ENCODE measurements at regions not wholly inside any gene's neighbourhood (a gene's known extent, or its start where the extent isn't known, plus 50 kb on each side); places are given as distances from the start of the nearest gene placed in this dataset.

DNA sequence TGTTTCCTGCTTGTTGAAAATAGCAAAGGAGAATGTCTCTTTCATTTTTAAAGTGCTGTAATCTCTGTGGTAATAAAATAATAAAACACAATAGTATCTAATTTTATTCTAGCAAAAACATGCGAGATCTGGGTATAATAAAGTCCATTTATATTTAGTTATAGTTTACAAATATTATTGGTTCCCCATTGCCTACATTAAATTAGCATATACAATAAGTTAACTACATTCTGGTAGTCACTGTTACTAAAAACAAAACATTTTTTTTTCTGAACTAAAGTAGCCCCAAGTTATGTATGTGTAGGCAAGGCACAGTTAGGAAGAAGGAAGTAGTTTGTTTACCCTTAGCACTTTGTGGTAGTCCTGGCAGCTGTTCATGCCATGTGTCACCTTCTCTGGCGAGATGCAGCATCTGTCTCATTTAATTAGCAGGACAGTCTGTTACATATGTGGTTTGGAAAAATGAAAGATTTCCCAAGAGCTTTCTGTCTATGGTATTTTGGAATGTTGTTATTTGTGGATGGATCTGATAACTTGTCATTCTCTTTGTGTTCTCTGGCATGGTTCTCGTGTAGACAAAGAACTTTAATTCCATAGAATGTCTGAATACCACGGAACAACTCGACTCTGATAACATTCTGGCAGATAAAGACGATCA lies 231.3 kb upstream of the PITX2 start (continued):
- TF ChIP-seq FOXK2 (IDR thresholded peaks at IDR 0.05) (no peak), IRF4 (IDR thresholded peaks at IDR 0.05; ENCODE audit: low read depth, low read length) (no peak), KDM1A (IDR thresholded peaks at IDR 0.05; ENCODE audit: borderline replicate concordance) (no peak), POU2F2 (IDR thresholded peaks at IDR 0.05; ENCODE audit: borderline replicate concordance, low read depth, low read length) (no peak)

DNA sequence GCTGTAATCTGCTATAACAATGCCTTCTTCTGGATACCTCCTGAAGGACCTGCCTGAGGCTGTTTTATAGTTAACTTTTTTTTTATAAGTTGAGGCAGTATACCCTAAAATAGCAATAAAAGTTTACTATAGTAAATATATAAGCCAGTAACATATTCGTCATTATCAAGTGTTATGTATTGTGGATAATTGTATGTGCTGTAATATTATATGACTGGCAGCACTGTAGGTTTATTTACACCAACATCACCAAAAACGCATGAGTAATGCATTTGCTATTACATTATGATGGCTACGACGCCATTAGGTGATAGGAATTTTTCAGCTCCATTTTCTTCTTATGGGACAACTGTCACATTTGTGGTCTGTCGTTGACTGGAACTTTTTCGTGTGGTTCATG lies 237.2 kb upstream of the PITX2 start:
- WGBS (ENCODE audit: insufficient coverage, insufficient replicate concordance, low lambda C conversion rate, missing lambda C conversion rate) = 17% methylated on average over 6 of the region's 6 CpGs
- BruUV-seq (replicated peaks) = no TSS peak
- H3K27ac ChIP-seq (ENCODE audit: control insufficient read depth, insufficient read depth) = no peak overlapping the region
- H3K9me3 ChIP-seq (replicated peaks; ENCODE audit: control insufficient read depth, insufficient read depth, low read length) = no peaks in the 10 kb centered on the region
- no peaks in the 10 kb centered on the region for H3K79me2 ChIP-seq (ENCODE audit: control insufficient read depth, insufficient read depth, low read length)
- POLR2A ChIA-PET = no interaction called here
- H3K36me3 ChIP-seq (ENCODE audit: control insufficient read depth in 2 of 2, insufficient read depth in 2 of 2, low read length in 1 of 2) = no peaks in the 10 kb centered on the region
- no peak overlapping the region for H3K4me3 ChIP-seq
- CTCF ChIA-PET = no interaction called here
- DNase-seq (ENCODE audit: low read depth, low spot score) (no peak), ATAC-seq (no peak), FAIRE-seq (no peak)
- RAD21 ChIA-PET (ENCODE audit: unreplicated experiment) = no interaction called here
- no peak overlapping the region for H3K4me2 ChIP-seq (ENCODE audit: control insufficient read depth, insufficient read depth)
- no peak for TF ChIP-seq RAD21 (IDR thresholded peaks at IDR 0.05; ENCODE audit: insufficient read depth, low read depth, low read length)
- TF ChIP-seq KLF5 (IDR thresholded peaks at IDR 0.05; ENCODE audit: partially characterized antibody) = no peak
- TF ChIP-seq IRF4 (IDR thresholded peaks at IDR 0.05; ENCODE audit: low read depth, low read length) = no peak
- no peak for TF ChIP-seq ZNF622 (IDR thresholded peaks at IDR 0.05)
- no peak for TF ChIP-seq RELB (IDR thresholded peaks at IDR 0.05; ENCODE audit: low read depth)
- TF ChIP-seq POLR2A (IDR thresholded peaks at IDR 0.05; ENCODE audit: low read depth, low read length) = no peak
- no peak for TF ChIP-seq YY1 (IDR thresholded peaks at IDR 0.05; ENCODE audit: low read depth, low read length)
- no peak for TF ChIP-seq SIX5 (IDR thresholded peaks at IDR 0.05; ENCODE audit: low read depth, low read length, severe bottlenecking)
- no peak for TF ChIP-seq LARP7 (IDR thresholded peaks at IDR 0.05)
- TF ChIP-seq CHD4 (IDR thresholded peaks at IDR 0.05) = no peak
- no peak for TF ChIP-seq POU2F2 (IDR thresholded peaks at IDR 0.05; ENCODE audit: borderline replicate concordance, low read depth, low read length)
- TF ChIP-seq BHLHE40 (IDR thresholded peaks at IDR 0.05; ENCODE audit: borderline replicate concordance in 1 of 2, low read depth in 2 of 2, low read length in 1 of 2) = no peak
- TF ChIP-seq, protein P1, sequence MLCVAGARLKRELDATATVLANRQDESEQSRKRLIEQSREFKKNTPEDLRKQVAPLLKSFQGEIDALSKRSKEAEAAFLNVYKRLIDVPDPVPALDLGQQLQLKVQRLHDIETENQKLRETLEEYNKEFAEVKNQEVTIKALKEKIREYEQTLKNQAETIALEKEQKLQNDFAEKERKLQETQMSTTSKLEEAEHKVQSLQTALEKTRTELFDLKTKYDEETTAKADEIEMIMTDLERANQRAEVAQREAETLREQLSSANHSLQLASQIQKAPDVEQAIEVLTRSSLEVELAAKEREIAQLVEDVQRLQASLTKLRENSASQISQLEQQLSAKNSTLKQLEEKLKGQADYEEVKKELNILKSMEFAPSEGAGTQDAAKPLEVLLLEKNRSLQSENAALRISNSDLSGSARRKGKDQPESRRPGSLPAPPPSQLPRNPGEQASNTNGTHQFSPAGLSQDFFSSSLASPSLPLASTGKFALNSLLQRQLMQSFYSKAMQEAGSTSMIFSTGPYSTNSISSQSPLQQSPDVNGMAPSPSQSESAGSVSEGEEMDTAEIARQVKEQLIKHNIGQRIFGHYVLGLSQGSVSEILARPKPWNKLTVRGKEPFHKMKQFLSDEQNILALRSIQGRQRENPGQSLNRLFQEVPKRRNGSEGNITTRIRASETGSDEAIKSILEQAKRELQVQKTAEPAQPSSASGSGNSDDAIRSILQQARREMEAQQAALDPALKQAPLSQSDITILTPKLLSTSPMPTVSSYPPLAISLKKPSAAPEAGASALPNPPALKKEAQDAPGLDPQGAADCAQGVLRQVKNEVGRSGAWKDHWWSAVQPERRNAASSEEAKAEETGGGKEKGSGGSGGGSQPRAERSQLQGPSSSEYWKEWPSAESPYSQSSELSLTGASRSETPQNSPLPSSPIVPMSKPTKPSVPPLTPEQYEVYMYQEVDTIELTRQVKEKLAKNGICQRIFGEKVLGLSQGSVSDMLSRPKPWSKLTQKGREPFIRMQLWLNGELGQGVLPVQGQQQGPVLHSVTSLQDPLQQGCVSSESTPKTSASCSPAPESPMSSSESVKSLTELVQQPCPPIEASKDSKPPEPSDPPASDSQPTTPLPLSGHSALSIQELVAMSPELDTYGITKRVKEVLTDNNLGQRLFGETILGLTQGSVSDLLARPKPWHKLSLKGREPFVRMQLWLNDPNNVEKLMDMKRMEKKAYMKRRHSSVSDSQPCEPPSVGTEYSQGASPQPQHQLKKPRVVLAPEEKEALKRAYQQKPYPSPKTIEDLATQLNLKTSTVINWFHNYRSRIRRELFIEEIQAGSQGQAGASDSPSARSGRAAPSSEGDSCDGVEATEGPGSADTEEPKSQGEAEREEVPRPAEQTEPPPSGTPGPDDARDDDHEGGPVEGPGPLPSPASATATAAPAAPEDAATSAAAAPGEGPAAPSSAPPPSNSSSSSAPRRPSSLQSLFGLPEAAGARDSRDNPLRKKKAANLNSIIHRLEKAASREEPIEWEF (IDR thresholded peaks at IDR 0.05; ENCODE audit: insufficient replicate concordance, low read depth, low read length) = no peak
- TF ChIP-seq TCF12 (IDR thresholded peaks at IDR 0.05; ENCODE audit: low read depth, low read length) = no peak
- TF ChIP-seq CBX5 (IDR thresholded peaks at IDR 0.05; ENCODE audit: low read depth) = no peak
- no peaks in the 10 kb centered on the region for H3K27me3 ChIP-seq (replicated peaks in 1 of 2; ENCODE audit: control insufficient read depth in 2 of 2, insufficient read depth in 2 of 2, low read length in 1 of 2)
- no peaks in the 10 kb centered on the region for H3K4me1 ChIP-seq (ENCODE audit: control insufficient read depth, insufficient read depth, low read length)
- in situ Hi-C loops (cut with MboI) (loop anchor here (25.0 kb wide), 1 partner anchor 1177 kb away; no protein-coding TSS in a partner anchor), intact Hi-C loops (cut with micrococcal nuclease; ENCODE audit: unreplicated experiment) (no loop called here)
- no peaks in the 10 kb centered on the region for H4K20me1 ChIP-seq (ENCODE audit: control insufficient read depth, insufficient read depth)
- H2AFZ ChIP-seq (ENCODE audit: control insufficient read depth, low read depth, low read length) = no peak overlapping the region
- SMC1A ChIA-PET (ENCODE audit: uncharacterized antibody, unreplicated experiment) = interaction anchor here (1.0 to 1.2 kb wide), 2 partner anchors 10 to 15 kb away, joined by 3 read pairs; no protein-coding TSS in a partner anchor
- no peak overlapping the region for H3K9ac ChIP-seq (ENCODE audit: control insufficient read depth, insufficient read depth, low read length)
